NOMO-1 (cell line): ENCODE measurements at regions not wholly inside any gene's neighbourhood (a gene's known extent, or its start where the extent isn't known, plus 50 kb on each side); places are given as distances from the start of the nearest gene placed in this dataset.

Experiments
- DNase-seq, 2 experiments: peaks; one replicate each; lab custom pipeline; 2025; ENCODE audit not compliant: unreplicated experiment in 2 of 2; lab: John Stamatoyannopoulos, UW

- DNase-seq, result no peak
Observed at GRCh38 chr19:33946535-33947264, 150.0 kb downstream of the KCTD15 start.

GRCh38 chr19:33947265-33947964 is 150.7 kb downstream of the KCTD15 start:
- DNase-seq, result no peak

- DNase-seq, result no peak
Observed at GRCh38 chr19:33948651-33949335, 152.1 kb downstream of the KCTD15 start.

- no peak for DNase-seq
Observed at GRCh38 chr19:33950091-33950750, 153.6 kb downstream of the KCTD15 start.

GRCh38 chr19:33953023-33953422 is 156.4 kb downstream of the KCTD15 start:
- DNase-seq, result no peak

- no peak for DNase-seq
Observed at GRCh38 chr19:33953592-33953991, 156.9 kb downstream of the KCTD15 start.

- no peak for DNase-seq
Observed at GRCh38 chr19:33954686-33955085, 158.0 kb downstream of the KCTD15 start.

- DNase-seq, result no peak
Observed at GRCh38 chr19:33956941-33957340, 160.3 kb downstream of the KCTD15 start.

- no peak for DNase-seq
Observed at GRCh38 chr19:33957804-33958203, 161.1 kb downstream of the KCTD15 start.

- DNase-seq, result no peak
Observed at GRCh38 chr19:33960566-33960965, 163.9 kb downstream of the KCTD15 start.

GRCh38 chr19:33962161-33962560 is 165.5 kb downstream of the KCTD15 start:
- no peak for DNase-seq

- no peak for DNase-seq
Observed at GRCh38 chr19:33963514-33963913, 166.8 kb downstream of the KCTD15 start.

GRCh38 chr19:33971073-33971472 is 174.4 kb downstream of the KCTD15 start:
- DNase-seq, result no peak

GRCh38 chr19:33977756-33978685 is 181.4 kb downstream of the KCTD15 start:
- no peak for DNase-seq

GRCh38 chr19:33982706-33983105 is 186.0 kb downstream of the KCTD15 start:
- DNase-seq, result no peak

GRCh38 chr19:33988601-33989000 is 183.7 kb upstream of the LSM14A start:
- DNase-seq, result no peak

GRCh38 chr19:33997690-33998089 is 174.6 kb upstream of the LSM14A start:
- no peak for DNase-seq

- no peak for DNase-seq
Observed at GRCh38 chr19:33998302-33998701, 174.0 kb upstream of the LSM14A start.

- peak in 1 of 2 experiments; percentile 23 for DNase-seq
Observed at GRCh38 chr19:33998739-33999345, 173.5 kb upstream of the LSM14A start.

- DNase-seq, result no peak
Observed at GRCh38 chr19:34017024-34017423, 155.3 kb upstream of the LSM14A start.
